Suprapubic skin (tissue), 4 donors: ENCODE measurements at regions not wholly inside any gene's neighbourhood (a gene's known extent, or its start where the extent isn't known, plus 50 kb on each side); places are given as distances from the start of the nearest gene placed in this dataset.

Experiments used
- DNase-seq, 2 donors: peaks; one replicate each; pipeline ENCODE4 v3.0.0-alpha.2; 2019; ENCODE audit warnings: low spot score in 2 of 2
- H3K27ac ChIP-seq: fragments of 200-600 bp; sonication (generic); one replicate; pipeline ENCODE4 v1.5.1; 2019
- H3K27me3 ChIP-seq: fragments of 200-600 bp; sonication (generic); one replicate; pipeline ENCODE4 v1.5.1; 2019
- H3K36me3 ChIP-seq: fragments of 200-600 bp; sonication (generic); one replicate; pipeline ENCODE4 v1.5.1; 2019
- H3K4me1 ChIP-seq: fragments of 200-600 bp; sonication (generic); one replicate; pipeline ENCODE4 v1.5.1; 2019
- H3K4me3 ChIP-seq: fragments of 200-600 bp; sonication (generic); one replicate; pipeline ENCODE4 v1.5.1; 2019; ENCODE audit warnings: mild to moderate bottlenecking
- H3K9me3 ChIP-seq: fragments of 200-600 bp; sonication (generic); one replicate; pipeline ENCODE4 v1.5.1; 2019
- EP300 ChIP-seq: sonication (generic); formaldehyde crosslinking; IDR thresholded peaks from one replicate; pipeline ENCODE4 v1.6.1; 2017; ENCODE audit warnings: antibody characterized with exemption
- POLR2A ChIP-seq, 2 donors: fragments of 450-650 bp; IDR thresholded peaks; one replicate each; pipeline ENCODE4 v1.6.1; 2017; ENCODE audit warnings: antibody characterized with exemption in 2 of 2, mild to moderate bottlenecking in 2 of 2, moderate library complexity in 2 of 2
- POLR2AphosphoS5 ChIP-seq, 3 donors: sonication (generic); formaldehyde crosslinking; IDR thresholded peaks; one replicate each; pipeline ENCODE4 v1.6.1; 2017; ENCODE audit warnings: antibody characterized with exemption in 3 of 3
- WGBS: methylation state at CpG from one replicate; pipeline ENCODE4 v1.1.5; 2018; 5-methylcytosine and 5-hydroxymethylcytosine counted together
- TF ChIP-seq, protein P1 (sequence below), 2 donors: fragments of 200-600 bp in 1 of 2; fragments of 450-650 bp in 1 of 2; sonication (generic) in 1 of 2; IDR thresholded peaks; one replicate each; pipeline ENCODE4 v1.5.1; 2016 to 2019; ENCODE audit warnings: antibody characterized with exemption in 2 of 2, mild to moderate bottlenecking in 1 of 2, moderate library complexity in 1 of 2

DNA sequence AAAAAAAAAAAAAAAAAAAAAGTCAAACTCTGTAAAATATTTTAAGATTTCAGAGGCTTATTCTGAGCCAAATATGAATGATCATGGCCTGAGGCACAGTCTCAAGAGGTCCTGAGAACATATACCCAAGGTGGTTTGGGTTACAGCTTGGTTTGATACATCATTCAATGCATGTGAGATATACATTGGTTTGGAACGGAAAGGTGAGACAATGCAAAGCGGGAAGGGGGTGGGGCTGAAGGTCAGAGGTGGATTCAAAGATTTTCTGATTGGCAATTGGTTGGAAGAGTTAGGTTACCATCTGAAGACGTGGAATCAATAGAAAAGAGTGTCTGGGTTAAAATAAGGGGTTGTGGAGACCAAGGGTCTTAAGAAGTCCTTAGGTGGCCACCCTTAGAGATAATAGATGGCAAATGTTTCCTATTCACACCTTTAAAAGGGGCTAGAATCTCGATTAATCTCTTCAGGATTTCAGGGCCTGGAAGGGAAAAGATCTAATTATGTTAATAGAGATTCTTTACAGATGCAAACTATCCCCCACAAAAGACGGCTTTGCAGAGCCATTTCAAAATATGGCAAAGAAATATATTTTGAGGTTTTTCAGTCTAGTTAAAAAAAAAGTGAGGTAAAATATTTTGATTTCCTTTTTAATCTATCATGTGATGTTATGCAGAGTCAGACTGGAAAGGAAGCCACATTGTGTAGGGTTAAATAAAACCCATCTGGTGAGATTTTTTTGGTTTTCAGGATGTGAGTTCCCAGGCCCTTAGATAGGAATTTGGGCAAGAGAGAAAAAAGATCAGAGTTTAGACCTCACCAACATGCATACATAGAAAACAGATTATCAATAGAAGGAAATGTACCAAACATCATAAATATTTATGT is 173.8 kb upstream of the CNOT2 start:
- TF ChIP-seq EP300 (no peak), POLR2A (IDR thresholded peaks at IDR 0.05) (no peak), POLR2AphosphoS5 (IDR thresholded peaks at IDR 0.05) (no peak)
- TF ChIP-seq, protein P1, sequence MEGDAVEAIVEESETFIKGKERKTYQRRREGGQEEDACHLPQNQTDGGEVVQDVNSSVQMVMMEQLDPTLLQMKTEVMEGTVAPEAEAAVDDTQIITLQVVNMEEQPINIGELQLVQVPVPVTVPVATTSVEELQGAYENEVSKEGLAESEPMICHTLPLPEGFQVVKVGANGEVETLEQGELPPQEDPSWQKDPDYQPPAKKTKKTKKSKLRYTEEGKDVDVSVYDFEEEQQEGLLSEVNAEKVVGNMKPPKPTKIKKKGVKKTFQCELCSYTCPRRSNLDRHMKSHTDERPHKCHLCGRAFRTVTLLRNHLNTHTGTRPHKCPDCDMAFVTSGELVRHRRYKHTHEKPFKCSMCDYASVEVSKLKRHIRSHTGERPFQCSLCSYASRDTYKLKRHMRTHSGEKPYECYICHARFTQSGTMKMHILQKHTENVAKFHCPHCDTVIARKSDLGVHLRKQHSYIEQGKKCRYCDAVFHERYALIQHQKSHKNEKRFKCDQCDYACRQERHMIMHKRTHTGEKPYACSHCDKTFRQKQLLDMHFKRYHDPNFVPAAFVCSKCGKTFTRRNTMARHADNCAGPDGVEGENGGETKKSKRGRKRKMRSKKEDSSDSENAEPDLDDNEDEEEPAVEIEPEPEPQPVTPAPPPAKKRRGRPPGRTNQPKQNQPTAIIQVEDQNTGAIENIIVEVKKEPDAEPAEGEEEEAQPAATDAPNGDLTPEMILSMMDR (IDR thresholded peaks at IDR 0.05), result no peak
- 81% methylated on average over 5 of the region's 5 CpGs for WGBS
- no peak overlapping the region for H3K4me3 ChIP-seq
- DNase-seq, result no peak
- no peaks in the 10 kb centered on the region for H3K36me3 ChIP-seq
- no peaks in the 10 kb centered on the region for H3K27me3 ChIP-seq
- H3K4me1 ChIP-seq, result no peaks in the 10 kb centered on the region
- H3K27ac ChIP-seq, result no peak overlapping the region
- H3K9me3 ChIP-seq, result no peaks in the 10 kb centered on the region

DNA sequence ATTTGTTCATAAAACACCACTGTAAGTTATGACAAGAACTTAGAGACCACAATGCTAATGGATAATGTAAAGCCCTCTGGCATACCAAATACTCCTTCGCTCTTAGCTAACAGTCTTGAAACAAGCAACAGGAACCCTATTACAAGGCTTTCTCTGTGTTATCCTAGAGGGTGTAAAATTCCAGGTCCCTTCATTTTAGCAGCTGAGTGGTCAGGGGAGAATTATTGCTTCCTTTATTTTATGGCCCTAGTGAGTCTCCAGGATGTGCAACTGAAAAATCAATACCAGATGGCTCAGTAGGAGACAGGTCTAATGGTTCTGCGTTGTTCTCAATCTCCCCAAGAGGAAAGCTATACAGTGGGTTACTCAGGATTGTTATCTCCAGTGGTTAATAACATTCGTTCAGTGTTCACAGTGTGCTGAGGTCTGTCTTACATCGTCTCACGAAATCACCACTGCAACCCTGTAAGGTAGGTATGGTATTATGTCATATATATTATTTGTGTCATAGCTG is 172.7 kb upstream of the CNOT2 start:
- TF ChIP-seq EP300 (no peak), POLR2AphosphoS5 (IDR thresholded peaks at IDR 0.05) (no peak)
- TF ChIP-seq, protein P1 (IDR thresholded peaks at IDR 0.05), result no peak
- H3K27me3 ChIP-seq, result no peaks in the 10 kb centered on the region
- H3K36me3 ChIP-seq, result no peaks in the 10 kb centered on the region
- DNase-seq, result no peak
- 77% methylated on average over 5 of the region's 5 CpGs for WGBS
- no peak overlapping the region for H3K27ac ChIP-seq
- H3K9me3 ChIP-seq, result no peaks in the 10 kb centered on the region
- H3K4me3 ChIP-seq, result no peak overlapping the region
- no peaks in the 10 kb centered on the region for H3K4me1 ChIP-seq

DNA sequence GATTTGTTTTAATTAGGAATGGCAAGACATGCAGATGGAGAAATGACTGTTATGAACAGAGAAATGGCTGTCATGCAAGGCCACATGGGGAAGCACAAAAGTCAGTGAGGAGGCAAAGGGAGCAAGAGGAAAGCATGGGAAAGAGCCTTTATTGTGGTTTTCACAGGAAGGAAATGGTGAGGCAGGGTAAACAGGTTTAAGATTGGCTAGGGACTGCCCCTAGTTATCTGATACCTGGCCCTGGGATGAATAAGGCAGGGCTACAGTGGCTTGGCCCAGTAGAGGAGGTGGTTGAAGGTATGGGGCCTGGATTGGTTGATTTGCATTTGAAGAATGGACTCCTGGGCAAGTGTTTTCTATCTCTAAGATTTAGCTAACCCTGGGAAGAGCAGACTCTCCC is 168.7 kb upstream of the CNOT2 start:
- Histone ChIP-seq H3K4me3 (no peak overlapping the region), H3K9me3 (no peaks in the 10 kb centered on the region), H3K27ac (no peak overlapping the region), H3K4me1 (peaks cover 9% of the 10 kb centered on the region), H3K27me3 (no peaks in the 10 kb centered on the region), H3K36me3 (no peaks in the 10 kb centered on the region)
- DNase-seq, result no peak
- TF ChIP-seq, protein P1 (IDR thresholded peaks at IDR 0.05), result no peak
- TF ChIP-seq POLR2AphosphoS5 (IDR thresholded peaks at IDR 0.05) (no peak), EP300 (no peak), POLR2A (IDR thresholded peaks at IDR 0.05) (no peak)

DNA sequence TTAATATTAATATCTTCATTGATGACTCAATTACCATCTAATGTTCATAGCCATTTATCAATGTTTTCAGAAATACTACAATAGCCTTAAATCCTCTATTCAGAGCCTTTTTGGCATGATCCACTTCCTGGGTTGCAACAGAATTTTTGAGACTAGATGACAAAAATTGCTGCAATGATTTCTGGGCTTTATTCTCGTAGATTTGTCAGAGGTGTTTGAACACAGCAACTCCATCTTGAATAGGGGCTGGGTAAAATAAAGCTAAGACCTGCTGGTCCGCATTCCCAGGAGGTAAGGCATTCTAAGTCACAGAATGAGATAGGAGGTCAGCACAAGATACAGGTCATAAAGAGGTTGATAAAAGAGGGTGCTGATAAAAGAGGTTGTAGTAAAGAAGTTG is 165.8 kb upstream of the CNOT2 start:
- WGBS, result 68% methylated on average over 2 of the region's 2 CpGs
- peaks cover 9% of the 10 kb centered on the region for H3K4me1 ChIP-seq
- no peaks in the 10 kb centered on the region for H3K27me3 ChIP-seq
- DNase-seq, result no peak
- no peak overlapping the region for H3K27ac ChIP-seq
- H3K4me3 ChIP-seq, result no peak overlapping the region
- no peaks in the 10 kb centered on the region for H3K9me3 ChIP-seq
- no peaks in the 10 kb centered on the region for H3K36me3 ChIP-seq
- TF ChIP-seq POLR2A (IDR thresholded peaks at IDR 0.05), result no peak
- no peak for TF ChIP-seq POLR2AphosphoS5 (IDR thresholded peaks at IDR 0.05)
- TF ChIP-seq, protein P1 (IDR thresholded peaks at IDR 0.05), result no peak
- no peak for TF ChIP-seq EP300

DNA sequence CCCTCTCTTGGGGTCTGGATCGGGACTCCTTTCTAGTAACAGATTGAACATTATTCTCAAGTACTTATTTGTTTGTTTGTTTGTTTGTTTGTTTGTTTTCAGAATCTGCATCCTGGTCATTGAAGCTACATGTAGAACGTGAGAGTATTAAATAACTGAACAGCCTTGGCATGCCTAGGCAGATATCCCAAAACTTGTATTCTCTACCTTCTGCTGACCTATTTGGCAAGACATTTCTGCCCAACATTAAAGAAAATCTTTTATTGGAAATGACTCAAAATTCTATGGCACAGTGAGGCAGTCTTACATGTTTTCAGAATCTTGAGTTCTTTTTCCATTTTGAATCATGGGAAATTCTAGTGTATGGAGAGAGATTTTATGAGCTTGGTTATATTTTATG is 165.1 kb upstream of the CNOT2 start:
- H3K27me3 ChIP-seq, result no peaks in the 10 kb centered on the region
- no peak for DNase-seq
- H3K27ac ChIP-seq, result no peak overlapping the region
- no peaks in the 10 kb centered on the region for H3K36me3 ChIP-seq
- H3K4me3 ChIP-seq, result no peak overlapping the region
- H3K4me1 ChIP-seq, result peaks cover 9% of the 10 kb centered on the region
- TF ChIP-seq, protein P1 (IDR thresholded peaks at IDR 0.05), result no peak
- no peak for TF ChIP-seq EP300
- TF ChIP-seq POLR2A (IDR thresholded peaks at IDR 0.05), result no peak
- no peak for TF ChIP-seq POLR2AphosphoS5 (IDR thresholded peaks at IDR 0.05)
- no peaks in the 10 kb centered on the region for H3K9me3 ChIP-seq
- 55% methylated on average over 2 of the region's 2 CpGs for WGBS
